ENCODE measurements at regions not wholly inside any gene's neighbourhood (a gene's known extent, or its start where the extent isn't known, plus 50 kb on each side); places are given as distances from the start of the nearest gene placed in this dataset.

GRCh38 chr2:7655629-7656028 is 738.4 kb downstream of the RNF144A start:
- TF ChIP-seq POLR2A (IDR thresholded peaks at IDR 0.05): no peak
- TF ChIP-seq CTCF (IDR thresholded peaks at IDR 0.05): no peak
